ENCODE measurements at regions not wholly inside any gene's neighbourhood (a gene's known extent, or its start where the extent isn't known, plus 50 kb on each side); places are given as distances from the start of the nearest gene placed in this dataset.

DNA sequence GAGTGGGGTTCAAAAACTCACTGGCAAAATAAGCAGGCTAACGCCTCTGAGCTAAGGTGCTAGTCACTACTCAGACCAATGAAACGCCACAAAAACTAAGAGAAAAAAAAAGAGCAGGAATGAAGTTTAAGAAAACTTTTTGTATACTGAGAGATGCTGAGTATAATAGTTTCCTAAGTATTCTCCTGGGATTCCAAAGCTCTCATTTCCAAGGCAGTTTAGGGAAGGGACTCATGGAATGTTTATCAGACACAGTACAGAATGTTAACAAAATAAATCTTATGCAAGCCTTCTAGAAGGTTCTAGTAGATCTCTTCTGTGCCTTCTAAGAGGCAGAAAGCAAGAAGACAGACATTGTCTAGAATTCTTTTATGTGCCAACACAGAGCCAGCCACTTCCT lies 361.9 kb downstream of the MTRR start:
- FAIRE-seq (no peak), DNase-seq (ENCODE audit: low read depth, low spot score) (no peak)
- Histone ChIP-seq H3K36me3 (ENCODE audit: control insufficient read depth in 2 of 2, extremely low read depth in 1 of 2, insufficient read depth in 2 of 2, low read length in 2 of 2) (no peaks in the 10 kb centered on the region), H3K9me3 (replicated peaks; ENCODE audit: control insufficient read depth, insufficient read depth, low read length) (peaks cover 6% of the 10 kb centered on the region), H3K79me2 (ENCODE audit: control insufficient read depth, insufficient read depth, low read length) (no peaks in the 10 kb centered on the region), H3K4me2 (ENCODE audit: insufficient read depth, low read length) (no peak overlapping the region), H2AFZ (ENCODE audit: low read depth, low read length) (no peak overlapping the region), H3K27me3 (ENCODE audit: control insufficient read depth in 2 of 2, insufficient read depth in 2 of 2, low read length in 2 of 2) (no peaks in the 10 kb centered on the region), H3K9ac (replicated peaks; ENCODE audit: extremely low read depth, insufficient read depth, low read length) (no peak overlapping the region), H4K20me1 (replicated peaks; ENCODE audit: control insufficient read depth, extremely low read depth, insufficient read depth, low read length) (no peaks in the 10 kb centered on the region), H3K27ac (ENCODE audit: insufficient read depth, low read depth, low read length) (no peak overlapping the region), H3K4me1 (ENCODE audit: control insufficient read depth, extremely low read depth, insufficient read depth, low read length) (no peaks in the 10 kb centered on the region), H3K9me1 (replicated peaks; ENCODE audit: control insufficient read depth, extremely low read depth, insufficient read depth, low read length) (no peaks in the 10 kb centered on the region), H3K4me3 (replicated peaks in 1 of 3; ENCODE audit: insufficient read depth in 1 of 3, low read depth in 1 of 3, low read length in 3 of 3) (no peak overlapping the region)
- intact Hi-C loops (cut with micrococcal nuclease): no loop called here
- BruUV-seq (replicated peaks): no TSS peak
- ChIA-PET POLR2A (no interaction called here), CTCF (no interaction called here)
- TF ChIP-seq, protein P1, sequence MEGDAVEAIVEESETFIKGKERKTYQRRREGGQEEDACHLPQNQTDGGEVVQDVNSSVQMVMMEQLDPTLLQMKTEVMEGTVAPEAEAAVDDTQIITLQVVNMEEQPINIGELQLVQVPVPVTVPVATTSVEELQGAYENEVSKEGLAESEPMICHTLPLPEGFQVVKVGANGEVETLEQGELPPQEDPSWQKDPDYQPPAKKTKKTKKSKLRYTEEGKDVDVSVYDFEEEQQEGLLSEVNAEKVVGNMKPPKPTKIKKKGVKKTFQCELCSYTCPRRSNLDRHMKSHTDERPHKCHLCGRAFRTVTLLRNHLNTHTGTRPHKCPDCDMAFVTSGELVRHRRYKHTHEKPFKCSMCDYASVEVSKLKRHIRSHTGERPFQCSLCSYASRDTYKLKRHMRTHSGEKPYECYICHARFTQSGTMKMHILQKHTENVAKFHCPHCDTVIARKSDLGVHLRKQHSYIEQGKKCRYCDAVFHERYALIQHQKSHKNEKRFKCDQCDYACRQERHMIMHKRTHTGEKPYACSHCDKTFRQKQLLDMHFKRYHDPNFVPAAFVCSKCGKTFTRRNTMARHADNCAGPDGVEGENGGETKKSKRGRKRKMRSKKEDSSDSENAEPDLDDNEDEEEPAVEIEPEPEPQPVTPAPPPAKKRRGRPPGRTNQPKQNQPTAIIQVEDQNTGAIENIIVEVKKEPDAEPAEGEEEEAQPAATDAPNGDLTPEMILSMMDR (IDR thresholded peaks at IDR 0.05; ENCODE audit: extremely low read depth in 1 of 2, insufficient read depth in 1 of 2, low read depth in 1 of 2, low read length in 2 of 2): no peak
- TF ChIP-seq JUN (IDR thresholded peaks at IDR 0.05; ENCODE audit: borderline replicate concordance, insufficient read depth, insufficient read length, low read depth) (no peak), POLR2AphosphoS5 (IDR thresholded peaks at IDR 0.05; ENCODE audit: insufficient read depth, low read depth, low read length) (no peak), MYC (IDR thresholded peaks at IDR 0.05; ENCODE audit: low read depth, low read length) (no peak), FOS (IDR thresholded peaks at IDR 0.05; ENCODE audit: borderline replicate concordance, insufficient read depth, low read length) (no peak), EZH2 (IDR thresholded peaks at IDR 0.05; ENCODE audit: borderline replicate concordance, low read depth, low read length, severe bottlenecking) (no peak)
- TF ChIP-seq, protein P2, sequence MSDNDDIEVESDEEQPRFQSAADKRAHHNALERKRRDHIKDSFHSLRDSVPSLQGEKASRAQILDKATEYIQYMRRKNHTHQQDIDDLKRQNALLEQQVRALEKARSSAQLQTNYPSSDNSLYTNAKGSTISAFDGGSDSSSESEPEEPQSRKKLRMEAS (IDR thresholded peaks at IDR 0.05; ENCODE audit: insufficient read depth, insufficient read length): no peak
- dilution Hi-C loops (cut with MboI; ENCODE audit: extremely low pct_ligation_motif_present, low sequenced_read_pairs): no loop called here

Measured in endothelial cell of umbilical vein (primary cell).